K562 (cell line): ENCODE measurements at regions not wholly inside any gene's neighbourhood (a gene's known extent, or its start where the extent isn't known, plus 50 kb on each side); places are given as distances from the start of the nearest gene placed in this dataset.

Source experiments
- ATAC-seq: fragments of 200-7000 bp; cut with Tn5 transposase; 3 replicates; pipeline ENCODE4 v1.9.1; 2020; ENCODE audit warnings: moderate library complexity
- BruUV-seq: library from RNA; stranded (reverse); fragments of 400-500 nt; replicated peaks from 2 replicates; lab custom pipeline; 2021; lab: Mats Ljungman, UMichigan
- CTCF ChIA-PET: fragments of 300-600 bp; formaldehyde crosslinking; extraction: SDS; loops from one replicate; lab custom pipeline; 2021; ENCODE audit warnings: low intra/inter-chr PET ratio; lab: Yijun Ruan, JAX
- POLR2A ChIA-PET: fragments of 300-600, 350-650 bp; sonication (Branson Sonifier 250); formaldehyde crosslinking; extraction: SDS; loops from one replicate; lab custom pipeline; 2021; ENCODE audit warnings: antibody characterized with exemption, inconsistent platforms; lab: Yijun Ruan, JAX
- DNase-seq, 4 experiments: peaks; one replicate each; pipeline versions ENCODE4 v3.0.0 to v3.0.0-alpha.2; 2011 to 2018; ENCODE audit warnings: low spot score in 3 of 4, mixed read lengths in 3 of 4; ENCODE audit errors: extremely low read depth in 1 of 4
- FAIRE-seq: peaks from 2 replicates; lab custom pipeline; 2011; peaks lifted over from hg19 to GRCh38; lab: Jason Lieb, UNC
- H2AFZ ChIP-seq: 2 replicates; pipeline ENCODE4 v1.6.0; 2011; ENCODE audit warnings: low read depth, low read length, control low read depth, inconsistent platforms
- H3K27ac ChIP-seq: fragments of 200-600 bp; 3 replicates; pipeline ENCODE4 v1.8.0; 2011; ENCODE audit warnings: low read depth, mild to moderate bottlenecking, control low read depth, inconsistent platforms, low read length, moderate library complexity, mixed read lengths; ENCODE audit errors: extremely low read depth
- H3K27me3 ChIP-seq, 2 experiments: fragments of 300-600 bp in 1 of 2; 2 replicates in 1 of 2; 3 replicates in 1 of 2; pipeline versions ENCODE4 v1.6.0 to v1.8.0; 2011; ENCODE audit warnings: inconsistent platforms in 2 of 2, low read length in 2 of 2, mild to moderate bottlenecking in 1 of 2, mixed read lengths in 1 of 2, moderate library complexity in 1 of 2; ENCODE audit not compliant: control insufficient read depth in 2 of 2, insufficient read depth in 2 of 2
- H3K36me3 ChIP-seq: fragments of 300-600 bp; 3 replicates; pipeline ENCODE4 v1.8.0; 2011; ENCODE audit warnings: mild to moderate bottlenecking, low read length, inconsistent platforms; ENCODE audit not compliant: control insufficient read depth, insufficient read depth
- H3K4me1 ChIP-seq, 2 experiments: fragments of 200-600 bp in 1 of 2; replicated peaks in 1 of 2; 2 replicates in 1 of 2; 3 replicates in 1 of 2; pipeline versions ENCODE4 v1.5.1 to v1.8.0; 2011; ENCODE audit warnings: inconsistent platforms in 2 of 2, low read length in 2 of 2, mild to moderate bottlenecking in 1 of 2, mixed read lengths in 1 of 2, moderate library complexity in 1 of 2; ENCODE audit not compliant: control insufficient read depth in 2 of 2, insufficient read depth in 2 of 2
- H3K4me2 ChIP-seq: 2 replicates; pipeline ENCODE4 v1.6.1; 2011; ENCODE audit warnings: low read length, control low read depth, inconsistent platforms, mixed read lengths; ENCODE audit not compliant: insufficient read depth
- H3K4me3 ChIP-seq: fragments of 200-600 bp; sonication (generic), shearing (Covaris generic); 2 replicates; pipeline ENCODE4 v1.5.1; 2016; ENCODE audit warnings: control low read depth, inconsistent platforms
- H3K79me2 ChIP-seq: fragments of 200-600 bp; 3 replicates; pipeline ENCODE4 v1.8.0; 2011; ENCODE audit warnings: low read length, inconsistent platforms; ENCODE audit not compliant: control insufficient read depth, insufficient read depth
- H3K9ac ChIP-seq, 2 experiments: 2 replicates each; pipeline versions ENCODE4 v1.6.0 to v1.6.1; 2011; ENCODE audit warnings: low read depth in 2 of 2, low read length in 2 of 2, control low read depth in 1 of 2, inconsistent platforms in 1 of 2, mild to moderate bottlenecking in 1 of 2, mixed read lengths in 1 of 2; ENCODE audit not compliant: insufficient read depth in 1 of 2
- H3K9me1 ChIP-seq: one replicate; pipeline ENCODE4 v1.6.0; 2011; ENCODE audit warnings: inconsistent platforms, mild to moderate bottlenecking, low read length, moderate library complexity; ENCODE audit not compliant: control insufficient read depth, insufficient read depth
- H3K9me3 ChIP-seq: replicated peaks from 2 replicates; pipeline ENCODE4 v1.5.1; 2011; ENCODE audit warnings: low read depth, low read length, inconsistent platforms; ENCODE audit not compliant: control insufficient read depth, insufficient read depth
- H4K20me1 ChIP-seq: replicated peaks from 2 replicates; pipeline ENCODE4 v1.6.1; 2011; ENCODE audit warnings: low read length, inconsistent platforms, mixed read lengths; ENCODE audit not compliant: control insufficient read depth, insufficient read depth
- FOXJ2 ChIP-seq: fragments of 200-800 bp; sonication (Bioruptor generic); IDR thresholded peaks from 2 replicates; pipeline ENCODE4 v1.6.1; 2016; ENCODE audit warnings: missing genetic modification characterization, missing compliant biosample characterization
- MCM7 ChIP-seq, 2 experiments: fragments of 450-650 bp; IDR thresholded peaks; 2 replicates each; pipeline ENCODE4 v1.6.1; 2016 to 2018
- MTF1 ChIP-seq: fragments of 250-450 bp; sonication (Bioruptor Pico); IDR thresholded peaks from 2 replicates; pipeline ENCODE4 v1.9.0; 2021; ENCODE audit warnings: moderate library complexity, mild to moderate bottlenecking, inconsistent platforms, borderline replicate concordance
- SPI1 ChIP-seq: IDR thresholded peaks from 2 replicates; pipeline ENCODE4 v1.6.1; 2011; ENCODE audit warnings: low read depth, low read length, control low read depth, borderline replicate concordance
- TAF9B ChIP-seq: fragments of 450-650 bp; IDR thresholded peaks from 2 replicates; pipeline ENCODE4 v1.6.1; 2018; ENCODE audit warnings: mild to moderate bottlenecking; ENCODE audit not compliant: partially characterized antibody
- ZNF41 ChIP-seq: fragments of 250-450 bp; sonication (Bioruptor Pico); conservative IDR thresholded peaks from 2 replicates; pipeline ENCODE4 v1.4.0; 2020; ENCODE audit warnings: mild to moderate bottlenecking
- ZNF57 ChIP-seq: fragments of 450-650 bp; formaldehyde crosslinking; IDR thresholded peaks from 2 replicates; pipeline ENCODE4 v1.4.0; 2020; ENCODE audit warnings: mild to moderate bottlenecking, moderate library complexity
- WGBS: fragments of 100-300 bp; shearing (Covaris generic); methylation state at CpG from one replicate; pipeline ENCODE4 v1.1.6; 2016; ENCODE audit warnings: low coverage, mixed read lengths; ENCODE audit not compliant: insufficient coverage; ENCODE audit errors: missing lambda C conversion rate; 5-methylcytosine and 5-hydroxymethylcytosine counted together
- in situ Hi-C: fragments of 300-500 bp; cut with MboI; formaldehyde crosslinking; loops from 4 replicates; pipeline ENCODE4 v1.15.0; 2018; ENCODE audit warnings: inconsistent platforms, mixed read lengths
- intact Hi-C: fragments of 100-400 bp; cut with micrococcal nuclease; formaldehyde crosslinking; loops from 2 replicates; pipeline ENCODE4 v1.14.2; 2022
- TF ChIP-seq, protein P1 (sequence below): fragments of 450-650 bp; formaldehyde crosslinking; IDR thresholded peaks from 2 replicates; pipeline ENCODE4 v1.4.0; 2020; ENCODE audit warnings: mild to moderate bottlenecking, mixed read lengths
- TF ChIP-seq, protein P2 (sequence below): fragments of 450-650 bp; IDR thresholded peaks from 2 replicates; pipeline ENCODE4 v1.6.1; 2017; ENCODE audit warnings: antibody characterized with exemption, mild to moderate bottlenecking

GRCh38 chr20:48212806-48213509 is 427.7 kb upstream of the SULF2 start:
- H3K27ac ChIP-seq: no peak overlapping the region
- WGBS: 0% methylated on average over 3 of the region's 3 CpGs
- H3K9ac ChIP-seq: no peak overlapping the region
- no peaks in the 10 kb centered on the region for H3K9me3 ChIP-seq
- no TSS peak for BruUV-seq
- H3K27me3 ChIP-seq: peaks cover 4 to 10% of the 10 kb centered on the region in 2 experiments; a peak in 3 of 5 replicates
- ATAC-seq (no peak), DNase-seq (no peak), FAIRE-seq (no peak)
- no peaks in the 10 kb centered on the region for H3K36me3 ChIP-seq
- H3K9me1 ChIP-seq: no peaks in the 10 kb centered on the region
- ChIA-PET CTCF (no interaction called here), POLR2A (interaction anchor here (0.7 kb wide), 1 partner anchor 10 kb away, joined by 3 read pairs; no protein-coding TSS in a partner anchor)
- in situ Hi-C loops (loop anchor here (5.0 kb wide), 1 partner anchor 384 kb away; no protein-coding TSS in a partner anchor), intact Hi-C loops (no loop called here)
- H3K4me3 ChIP-seq: no peak overlapping the region
- no peaks in the 10 kb centered on the region for H3K79me2 ChIP-seq
- no peak overlapping the region for H3K4me2 ChIP-seq
- TF ChIP-seq, protein P1, sequence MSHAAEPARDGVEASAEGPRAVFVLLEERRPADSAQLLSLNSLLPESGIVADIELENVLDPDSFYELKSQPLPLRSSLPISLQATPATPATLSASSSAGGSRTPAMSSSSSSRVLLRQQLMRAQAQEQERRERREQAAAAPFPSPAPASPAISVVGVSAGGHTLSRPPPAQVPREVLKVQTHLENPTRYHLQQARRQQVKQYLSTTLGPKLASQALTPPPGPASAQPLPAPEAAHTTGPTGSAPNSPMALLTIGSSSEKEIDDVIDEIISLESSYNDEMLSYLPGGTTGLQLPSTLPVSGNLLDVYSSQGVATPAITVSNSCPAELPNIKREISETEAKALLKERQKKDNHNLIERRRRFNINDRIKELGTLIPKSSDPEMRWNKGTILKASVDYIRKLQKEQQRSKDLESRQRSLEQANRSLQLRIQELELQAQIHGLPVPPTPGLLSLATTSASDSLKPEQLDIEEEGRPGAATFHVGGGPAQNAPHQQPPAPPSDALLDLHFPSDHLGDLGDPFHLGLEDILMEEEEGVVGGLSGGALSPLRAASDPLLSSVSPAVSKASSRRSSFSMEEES (CRISPR knock-in tag): peak; percentile 73
- no peak for TF ChIP-seq MCM7 (IDR thresholded peaks at IDR 0.05)
- H2AFZ ChIP-seq: no peak overlapping the region
- H3K4me1 ChIP-seq: no peaks in the 10 kb centered on the region
- peaks cover 5% of the 10 kb centered on the region; the same call in 1 of the 2 replicates for H4K20me1 ChIP-seq

GRCh38 chr20:48211847-48212246 is 426.6 kb upstream of the SULF2 start:
- CTCF ChIA-PET: no interaction called here
- H3K4me2 ChIP-seq: no peak overlapping the region
- intact Hi-C loops: no loop called here
- H4K20me1 ChIP-seq: peaks cover 5% of the 10 kb centered on the region; the same call in 1 of the 2 replicates
- H2AFZ ChIP-seq: no peak overlapping the region
- no peaks in the 10 kb centered on the region; a peak in 1 of 5 replicates for H3K27me3 ChIP-seq
- H3K4me3 ChIP-seq: no peak overlapping the region
- no peaks in the 10 kb centered on the region for H3K4me1 ChIP-seq
- DNase-seq: no peak
- H3K27ac ChIP-seq: no peak overlapping the region
- no TSS peak for BruUV-seq
- H3K79me2 ChIP-seq: no peaks in the 10 kb centered on the region
- no peak overlapping the region for H3K9ac ChIP-seq
- ATAC-seq: no peak
- no peak for FAIRE-seq
- in situ Hi-C loops: loop anchor here (5.0 kb wide), 1 partner anchor 385 kb away; no protein-coding TSS in a partner anchor
- H3K36me3 ChIP-seq: no peaks in the 10 kb centered on the region
- POLR2A ChIA-PET: no interaction called here
- H3K9me1 ChIP-seq: no peaks in the 10 kb centered on the region
- WGBS: 1% methylated on average over 5 of the region's 5 CpGs
- no peaks in the 10 kb centered on the region for H3K9me3 ChIP-seq
- TF ChIP-seq SPI1 (no peak), FOXJ2 (tag) (no peak), TAF9B (no peak), MTF1 (CRISPR knock-in tag) (no peak), ZNF41 (CRISPR knock-in tag) (no peak), ZNF57 (no peak)
- TF ChIP-seq, protein P2, sequence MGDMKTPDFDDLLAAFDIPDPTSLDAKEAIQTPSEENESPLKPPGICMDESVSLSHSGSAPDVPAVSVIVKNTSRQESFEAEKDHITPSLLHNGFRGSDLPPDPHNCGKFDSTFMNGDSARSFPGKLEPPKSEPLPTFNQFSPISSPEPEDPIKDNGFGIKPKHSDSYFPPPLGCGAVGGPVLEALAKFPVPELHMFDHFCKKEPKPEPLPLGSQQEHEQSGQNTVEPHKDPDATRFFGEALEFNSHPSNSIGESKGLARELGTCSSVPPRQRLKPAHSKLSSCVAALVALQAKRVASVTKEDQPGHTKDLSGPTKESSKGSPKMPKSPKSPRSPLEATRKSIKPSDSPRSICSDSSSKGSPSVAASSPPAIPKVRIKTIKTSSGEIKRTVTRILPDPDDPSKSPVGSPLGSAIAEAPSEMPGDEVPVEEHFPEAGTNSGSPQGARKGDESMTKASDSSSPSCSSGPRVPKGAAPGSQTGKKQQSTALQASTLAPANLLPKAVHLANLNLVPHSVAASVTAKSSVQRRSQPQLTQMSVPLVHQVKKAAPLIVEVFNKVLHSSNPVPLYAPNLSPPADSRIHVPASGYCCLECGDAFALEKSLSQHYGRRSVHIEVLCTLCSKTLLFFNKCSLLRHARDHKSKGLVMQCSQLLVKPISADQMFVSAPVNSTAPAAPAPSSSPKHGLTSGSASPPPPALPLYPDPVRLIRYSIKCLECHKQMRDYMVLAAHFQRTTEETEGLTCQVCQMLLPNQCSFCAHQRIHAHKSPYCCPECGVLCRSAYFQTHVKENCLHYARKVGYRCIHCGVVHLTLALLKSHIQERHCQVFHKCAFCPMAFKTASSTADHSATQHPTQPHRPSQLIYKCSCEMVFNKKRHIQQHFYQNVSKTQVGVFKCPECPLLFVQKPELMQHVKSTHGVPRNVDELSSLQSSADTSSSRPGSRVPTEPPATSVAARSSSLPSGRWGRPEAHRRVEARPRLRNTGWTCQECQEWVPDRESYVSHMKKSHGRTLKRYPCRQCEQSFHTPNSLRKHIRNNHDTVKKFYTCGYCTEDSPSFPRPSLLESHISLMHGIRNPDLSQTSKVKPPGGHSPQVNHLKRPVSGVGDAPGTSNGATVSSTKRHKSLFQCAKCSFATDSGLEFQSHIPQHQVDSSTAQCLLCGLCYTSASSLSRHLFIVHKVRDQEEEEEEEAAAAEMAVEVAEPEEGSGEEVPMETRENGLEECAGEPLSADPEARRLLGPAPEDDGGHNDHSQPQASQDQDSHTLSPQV: no peak
